Retinal pigment epithelial cell (primary cell): ENCODE measurements at regions not wholly inside any gene's neighbourhood (a gene's known extent, or its start where the extent isn't known, plus 50 kb on each side); places are given as distances from the start of the nearest gene placed in this dataset.
"Not testable (repeated sequence)": the region's sequence is repeated elsewhere in the genome, so short reads cannot be mapped to it uniquely, and the experiment has no call there.

Experiments used
- DNase-seq: peaks from one replicate; pipeline ENCODE4 v3.0.0-alpha.2; 2010; ENCODE audit warnings: low read depth
- H3K4me3 ChIP-seq: 2 replicates; pipeline ENCODE4 v1.5.1; 2011; ENCODE audit warnings: mild to moderate bottlenecking, low read length, control low read depth, moderate library complexity
- CTCF ChIP-seq: conservative IDR thresholded peaks from 2 replicates; pipeline ENCODE4 v1.5.1; 2011; ENCODE audit warnings: low read depth, low read length, control low read depth, inconsistent platforms

- no peak for DNase-seq
- no peak for TF ChIP-seq CTCF
- H3K4me3 ChIP-seq = no peak overlapping the region
These were observed 137.6 kb upstream of the SVIL start for GRCh38 chr10:29772403-29772802.

GRCh38 chr10:29771376-29771775, 136.6 kb upstream of the SVIL start:
- TF ChIP-seq CTCF = no peak

GRCh38 chr10:29769277-29769676, 134.5 kb upstream of the SVIL start:
- not testable (repeated sequence) for DNase-seq

More at GRCh38 chr10:29771376-29771775, 136.6 kb upstream of the SVIL start:
- no peak overlapping the region for H3K4me3 ChIP-seq
- DNase-seq = no peak

GRCh38 chr10:29767968-29768367, 133.2 kb upstream of the SVIL start:
- no peak for TF ChIP-seq CTCF
- DNase-seq = no peak

More at GRCh38 chr10:29769277-29769676, 134.5 kb upstream of the SVIL start:
- not testable (repeated sequence) for H3K4me3 ChIP-seq

GRCh38 chr10:29766753-29767152, 132.0 kb upstream of the SVIL start:
- H3K4me3 ChIP-seq = no peak overlapping the region
- no peak for DNase-seq
- TF ChIP-seq CTCF = no peak

More at GRCh38 chr10:29767968-29768367, 133.2 kb upstream of the SVIL start:
- no peak overlapping the region for H3K4me3 ChIP-seq

DNA sequence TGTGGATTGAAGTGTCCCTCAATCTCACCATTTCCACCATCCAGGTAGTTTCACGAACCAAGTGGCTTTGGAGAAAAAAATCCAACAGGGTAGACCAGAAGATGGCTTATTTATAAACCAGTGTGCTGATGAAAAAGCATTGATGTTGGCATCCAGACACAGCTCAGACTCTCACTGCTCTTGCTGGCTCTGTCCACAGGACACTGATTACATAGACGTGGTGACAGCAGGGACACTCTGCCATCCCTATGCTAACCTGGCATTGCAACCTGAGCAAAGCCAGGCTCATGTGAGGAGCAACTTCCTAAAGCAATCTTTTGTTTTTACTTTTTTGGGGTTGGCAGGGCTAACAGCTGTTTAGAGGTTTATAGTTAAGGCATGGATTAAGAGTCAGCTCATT, 130.6 kb upstream of the SVIL start:
- no peak overlapping the region for H3K4me3 ChIP-seq
- DNase-seq = no peak
- TF ChIP-seq CTCF = no peak

DNA sequence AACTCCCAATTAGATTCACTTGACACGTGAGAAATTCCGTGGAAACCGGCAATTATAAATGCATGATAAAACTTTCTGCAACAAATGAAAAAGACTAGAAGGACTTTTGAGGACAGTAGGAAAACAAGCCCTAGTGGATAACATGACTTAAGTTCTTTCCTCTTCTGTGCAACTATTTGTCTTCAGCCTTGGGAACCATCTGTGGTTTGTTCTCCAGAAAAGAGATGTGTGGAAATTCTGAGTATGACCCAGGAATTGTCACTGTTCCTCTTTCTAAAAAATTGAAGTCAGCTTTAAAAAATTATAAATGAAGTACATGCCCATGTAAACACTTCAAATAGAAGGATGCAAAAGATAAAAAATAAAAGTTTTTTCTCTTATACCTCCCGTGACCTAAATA, 128.6 kb upstream of the SVIL start:
- no peak overlapping the region for H3K4me3 ChIP-seq
- DNase-seq = no peak
- no peak for TF ChIP-seq CTCF

GRCh38 chr10:29761916-29762315, 127.1 kb upstream of the SVIL start:
- no peak overlapping the region for H3K4me3 ChIP-seq
- DNase-seq = no peak
- TF ChIP-seq CTCF = no peak
